ENCODE measurements at regions not wholly inside any gene's neighbourhood (a gene's known extent, or its start where the extent isn't known, plus 50 kb on each side); places are given as distances from the start of the nearest gene placed in this dataset. TPM values are rescaled to one million over a fixed set of nuclear protein-coding genes. Genes with fewer than 3 reads are reported as not detected.

GRCh38 chr1:192099328-192099727 is 58.9 kb upstream of the RGS18 start:
- no peak overlapping the region for H3K4me3 ChIP-seq (ENCODE audit: low read depth, low read length)
- no peak for DNase-seq (ENCODE audit: low read depth)
- no peak for TF ChIP-seq CTCF (IDR thresholded peaks at IDR 0.05; ENCODE audit: insufficient read depth, low read depth, low read length)

DNA sequence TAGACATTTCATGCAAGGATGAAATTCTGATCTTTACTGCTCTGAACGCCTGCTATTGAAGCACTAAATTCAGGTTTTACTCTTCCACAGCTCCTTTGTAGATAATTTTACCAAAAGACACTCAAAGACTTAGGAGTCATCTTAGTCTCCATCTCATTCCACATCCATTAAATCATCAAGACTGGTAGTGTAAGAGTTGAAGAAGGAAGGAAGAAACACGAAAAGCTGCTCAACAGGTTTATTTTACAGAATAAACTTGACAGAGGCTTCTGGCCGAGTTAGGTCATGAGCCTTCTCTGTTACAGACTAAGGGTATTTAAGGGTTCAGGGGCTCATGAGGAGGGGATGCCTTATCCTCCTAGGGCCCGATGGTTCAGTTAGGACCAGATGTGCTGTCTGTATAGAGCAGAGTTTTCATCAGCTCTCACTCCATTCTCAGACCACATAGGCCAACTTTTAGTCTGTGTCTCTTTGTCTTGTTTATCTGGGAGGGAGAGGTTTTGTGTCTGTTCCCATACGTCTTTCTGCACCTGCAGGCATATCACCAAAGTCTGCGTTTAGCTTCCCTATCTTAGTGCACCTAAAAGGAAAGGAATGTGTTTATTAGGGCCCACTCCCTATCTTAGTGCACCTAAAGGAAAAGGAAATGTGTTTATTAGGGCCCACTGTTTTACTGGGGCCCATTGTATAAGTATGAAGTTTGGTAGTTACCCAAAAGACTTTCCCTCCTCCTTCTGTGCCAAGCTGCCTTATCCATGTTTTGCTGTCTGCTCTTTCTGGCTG is 57.4 kb upstream of the RGS18 start:
- no peak overlapping the region for H3K4me3 ChIP-seq (ENCODE audit: low read depth, low read length)
- TF ChIP-seq CTCF (IDR thresholded peaks at IDR 0.05; ENCODE audit: insufficient read depth, low read depth, low read length) = no peak
- DNase-seq (ENCODE audit: low read depth) = no peak

DNA sequence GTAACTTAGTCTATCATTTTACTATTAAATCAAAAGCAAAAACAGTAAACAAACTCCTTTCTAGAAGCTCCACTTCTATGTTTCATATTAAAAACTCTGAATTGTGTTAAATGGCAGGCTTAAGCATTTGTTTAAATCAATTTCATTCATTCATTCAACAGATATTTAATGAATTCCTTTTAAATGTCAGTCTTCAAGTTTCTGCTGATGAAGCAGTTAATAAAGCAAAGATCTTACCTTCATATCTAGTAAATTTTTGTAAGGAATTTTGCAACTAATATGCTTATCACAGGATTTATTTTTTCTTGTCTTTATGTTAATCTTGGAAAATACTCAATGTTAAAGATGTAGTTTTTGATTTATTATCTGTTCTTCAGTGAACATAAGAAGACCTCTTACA is 54.1 kb upstream of the RGS18 start:
- no peak for TF ChIP-seq CTCF (IDR thresholded peaks at IDR 0.05; ENCODE audit: insufficient read depth, low read depth, low read length)
- H3K4me3 ChIP-seq (ENCODE audit: low read depth, low read length) = no peak overlapping the region
- DNase-seq (ENCODE audit: low read depth) = no peak

GRCh38 chr1:192104852-192105251 is 53.4 kb upstream of the RGS18 start:
- peak; percentile 2 for DNase-seq (ENCODE audit: low read depth)
- H3K4me3 ChIP-seq (ENCODE audit: low read depth, low read length) = no peak overlapping the region
- TF ChIP-seq CTCF (IDR thresholded peaks at IDR 0.05; ENCODE audit: insufficient read depth, low read depth, low read length) = no peak

- TF ChIP-seq CTCF (IDR thresholded peaks at IDR 0.05; ENCODE audit: insufficient read depth, low read depth, low read length) = no peak
- DNase-seq (ENCODE audit: low read depth) = no peak
- no peak overlapping the region for H3K4me3 ChIP-seq (ENCODE audit: low read depth, low read length)
Observed at GRCh38 chr1:192108161-192108560, 50.1 kb upstream of the RGS18 start.

Small RNAs in the stretch of these regions (small RNA-seq; reads per million reads assigned to genes)
- gene AL139135.1 = not detected
- gene AL713866.2 = not detected
